SK-N-MC (cell line): ENCODE measurements at regions not wholly inside any gene's neighbourhood (a gene's known extent, or its start where the extent isn't known, plus 50 kb on each side); places are given as distances from the start of the nearest gene placed in this dataset.

ENCODE experiments used
- EZH2 ChIP-seq: fragments of 200-600 bp; sonication (generic); IDR thresholded peaks from one replicate; pipeline ENCODE4 v1.6.1; 2017; ENCODE audit warnings: antibody characterized with exemption
- POLR2AphosphoS5 ChIP-seq: IDR thresholded peaks from 2 replicates; pipeline ENCODE4 v1.6.1; 2012; ENCODE audit warnings: mild to moderate bottlenecking, low read depth, low read length, borderline replicate concordance

- no peak for TF ChIP-seq POLR2AphosphoS5
- no peak for TF ChIP-seq EZH2
These were observed 285.9 kb downstream of the KIF4B start for GRCh38 chr5:155299386-155300005.
